GDM1 (cell line): ENCODE measurements at regions not wholly inside any gene's neighbourhood (a gene's known extent, or its start where the extent isn't known, plus 50 kb on each side); places are given as distances from the start of the nearest gene placed in this dataset.
"Not testable (repeated sequence)": the region's sequence is repeated elsewhere in the genome, so short reads cannot be mapped to it uniquely, and the experiment has no call there.

Source experiments
- DNase-seq: peaks from one replicate; lab custom pipeline; 2025; lab: John Stamatoyannopoulos, UW

DNA sequence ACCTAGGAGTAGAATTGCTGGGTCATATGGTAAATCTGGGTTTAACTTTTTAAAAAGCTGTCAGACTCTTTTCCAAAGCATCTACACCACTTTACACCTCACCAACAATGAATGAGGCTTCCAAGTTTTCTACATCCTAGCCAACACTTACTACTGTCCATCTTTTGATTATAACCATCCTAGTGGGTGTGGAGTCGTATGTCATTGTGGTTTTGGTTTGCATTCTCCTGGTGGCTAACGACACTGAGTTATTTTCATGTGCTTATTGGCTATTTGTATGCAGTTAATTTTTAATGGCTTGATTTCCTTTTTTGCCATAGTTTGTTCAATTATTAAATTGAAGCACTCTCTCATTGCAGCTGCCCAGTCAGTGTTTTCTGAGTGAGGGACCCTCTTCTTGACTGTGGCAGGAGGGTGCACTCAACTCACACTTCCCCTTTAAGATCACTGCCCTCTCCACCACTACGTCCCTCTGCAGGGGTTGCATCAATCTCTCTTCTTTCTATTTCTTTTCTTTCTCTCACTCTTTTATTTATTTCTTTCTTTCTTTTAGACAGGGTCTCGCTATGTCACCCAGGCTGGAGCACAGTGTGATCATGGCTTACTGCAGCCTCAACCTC lies 182.3 kb downstream of the C9orf152 start:
- no peak for DNase-seq

- no peak for DNase-seq
Observed at GRCh38 chr9:110027671-110028081, 180.3 kb downstream of the C9orf152 start.

- no peak for DNase-seq
Observed at GRCh38 chr9:110028271-110028670, 179.7 kb downstream of the C9orf152 start.

DNA sequence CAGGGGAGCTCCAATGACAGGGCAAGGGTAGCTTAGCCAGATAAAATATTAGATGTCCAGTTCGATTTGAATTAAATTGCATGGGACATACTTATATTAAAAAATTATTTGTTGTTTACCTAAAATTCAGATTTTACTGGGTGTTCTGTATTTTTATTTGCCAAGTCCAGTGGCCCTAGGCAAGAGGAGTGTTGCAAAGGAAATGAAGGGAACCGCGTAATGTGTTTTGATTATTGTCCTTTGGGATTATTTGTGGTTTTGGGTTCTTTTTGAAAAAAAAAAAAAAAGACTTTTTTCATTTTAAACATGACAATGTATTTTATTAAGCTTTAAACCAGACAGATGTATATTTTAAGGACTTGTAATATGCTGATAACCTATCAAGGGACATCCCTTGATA lies 179.3 kb downstream of the C9orf152 start:
- no peak for DNase-seq

GRCh38 chr9:110029429-110029955 lies 178.5 kb downstream of the C9orf152 start:
- DNase-seq = no peak

DNA sequence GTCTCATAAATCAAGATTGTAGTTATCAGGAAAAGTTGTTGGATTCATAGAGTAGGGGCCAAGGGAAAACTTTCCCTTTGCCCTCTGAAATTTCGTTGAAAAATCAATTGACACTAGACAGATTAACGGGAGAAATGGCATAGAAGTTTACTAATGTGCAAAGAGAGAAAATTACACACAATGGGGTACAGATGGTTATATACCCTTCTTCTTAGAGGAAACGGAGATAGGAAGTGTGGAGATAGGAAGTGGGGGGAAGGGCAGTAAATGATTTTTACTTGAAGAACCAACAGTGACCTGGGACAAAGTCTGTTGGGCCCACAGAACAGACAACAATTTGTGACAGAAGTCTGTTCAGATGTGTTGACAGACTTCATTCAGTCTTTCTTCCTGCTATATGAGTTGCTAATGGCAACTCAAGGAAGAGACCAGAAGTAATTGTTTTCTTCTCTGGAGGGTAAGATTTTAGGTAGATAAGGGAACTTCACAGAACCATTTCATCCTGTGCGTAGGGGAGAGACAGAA lies 177.9 kb downstream of the C9orf152 start:
- no peak for DNase-seq

GRCh38 chr9:110030632-110031031 lies 177.3 kb downstream of the C9orf152 start:
- no peak for DNase-seq

GRCh38 chr9:110031511-110032173 lies 176.3 kb downstream of the C9orf152 start:
- no peak for DNase-seq

DNA sequence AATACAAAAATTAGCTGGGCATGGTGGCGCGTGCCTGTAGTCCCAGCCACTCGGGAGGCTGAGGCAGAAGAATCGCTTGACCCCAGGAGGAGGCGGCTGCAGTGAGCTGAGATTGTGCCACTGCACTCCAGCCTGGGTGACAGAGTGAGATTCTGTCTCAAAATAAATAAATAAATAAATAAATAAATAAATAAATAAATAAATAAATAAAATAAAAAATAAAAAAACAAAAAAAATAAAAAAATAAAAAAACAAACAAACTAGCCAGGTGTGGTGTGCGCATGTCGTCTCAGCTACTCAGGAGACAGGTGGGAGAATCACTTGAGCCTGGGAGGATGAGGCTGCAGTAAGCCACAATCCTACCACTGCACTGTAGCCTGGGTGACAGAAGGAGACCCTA lies 175.4 kb downstream of the C9orf152 start:
- DNase-seq = not testable (repeated sequence)

- DNase-seq = no peak
Observed at GRCh38 chr9:110033869-110034268, 174.1 kb downstream of the C9orf152 start.

- DNase-seq = no peak
Observed at GRCh38 chr9:110036286-110036685, 171.7 kb downstream of the C9orf152 start.

DNA sequence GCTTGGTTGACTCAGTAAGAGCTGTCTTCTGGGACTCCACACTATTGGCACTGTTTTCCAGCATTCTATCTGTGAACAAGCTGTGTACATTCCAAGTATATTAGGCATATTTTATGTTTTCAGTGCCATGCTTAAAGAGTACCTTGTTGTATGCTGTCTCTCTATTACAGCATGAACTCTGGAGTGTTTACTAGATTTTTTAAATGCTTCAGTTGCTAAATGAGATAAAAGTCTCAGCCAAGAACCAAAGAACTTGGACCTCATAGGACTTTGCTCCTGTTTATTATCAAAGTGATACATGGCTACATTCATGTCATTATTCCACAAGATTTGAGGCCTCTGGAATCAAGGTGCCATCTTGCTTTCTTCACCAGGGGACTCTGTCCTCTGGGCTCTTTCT lies 167.2 kb downstream of the C9orf152 start:
- DNase-seq = no peak

- DNase-seq = no peak
Observed at GRCh38 chr9:110041452-110041851, 166.5 kb downstream of the C9orf152 start.

DNA sequence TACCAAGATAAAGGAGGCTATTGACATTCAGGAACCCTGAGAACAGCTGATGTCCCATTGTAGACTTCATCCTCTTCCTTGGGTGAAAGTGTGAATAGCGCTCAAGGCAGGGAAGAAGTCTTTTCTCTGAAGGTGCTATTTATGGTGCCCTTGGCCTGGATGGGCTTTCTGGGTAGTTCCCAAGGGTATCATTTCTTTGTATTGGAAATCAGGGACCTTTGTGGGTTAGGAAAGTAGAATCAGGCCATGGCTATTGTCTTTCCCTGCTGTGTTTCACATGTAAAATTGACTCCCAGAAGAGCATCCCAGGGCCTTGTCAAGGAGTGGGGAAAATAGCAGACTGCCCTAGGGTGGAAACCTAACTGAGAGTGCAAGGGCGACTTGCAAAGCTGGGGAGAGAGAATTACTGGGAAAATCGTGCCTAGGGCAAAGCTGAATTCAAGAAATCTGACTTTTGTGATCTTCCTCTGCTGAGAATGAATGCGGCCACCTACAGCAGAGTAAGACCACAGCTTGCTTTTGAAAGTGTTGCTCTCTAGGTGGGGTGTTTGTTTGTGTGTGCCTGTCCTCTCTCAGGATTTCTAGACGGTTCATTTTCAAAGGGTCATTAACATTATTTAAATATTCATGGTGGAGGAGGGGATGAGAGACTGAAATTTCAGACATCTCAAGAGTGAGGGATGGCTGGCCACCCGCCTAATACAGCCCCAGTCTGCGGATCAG lies 160.6 kb downstream of the C9orf152 start:
- no peak for DNase-seq

- DNase-seq = no peak
Observed at GRCh38 chr9:110047955-110048402, 160.0 kb downstream of the C9orf152 start.

- no peak for DNase-seq
Observed at GRCh38 chr9:110048403-110048975, 159.5 kb downstream of the C9orf152 start.

- no peak for DNase-seq
Observed at GRCh38 chr9:110048976-110049698, 158.8 kb downstream of the C9orf152 start.

- DNase-seq = no peak
Observed at GRCh38 chr9:110049699-110050450, 158.1 kb downstream of the C9orf152 start.

DNA sequence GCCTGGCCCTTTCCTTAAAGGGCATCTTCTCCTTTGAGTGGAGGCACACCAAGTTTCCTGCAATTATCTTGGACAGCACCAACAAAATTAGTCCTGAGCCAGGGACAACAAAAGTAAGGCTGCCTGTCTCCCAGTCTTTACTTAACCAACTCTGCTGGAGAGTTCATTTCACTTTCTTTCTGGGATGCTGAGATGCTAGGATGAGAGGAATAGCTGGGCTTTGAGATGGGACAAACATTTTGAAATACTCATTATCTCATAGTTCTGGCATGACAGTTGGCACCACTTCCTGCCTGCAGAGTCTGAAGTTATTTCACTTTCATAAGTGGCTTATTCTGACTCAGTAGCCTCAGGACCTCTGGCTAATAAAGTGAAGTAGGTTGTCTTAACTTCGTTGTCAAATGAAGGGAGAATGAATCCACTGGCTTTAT lies 157.0 kb downstream of the C9orf152 start:
- no peak for DNase-seq

- DNase-seq = no peak
Observed at GRCh38 chr9:110056062-110056461, 151.9 kb downstream of the C9orf152 start.
